HL-60 (cell line): ENCODE measurements at regions not wholly inside any gene's neighbourhood (a gene's known extent, or its start where the extent isn't known, plus 50 kb on each side); places are given as distances from the start of the nearest gene placed in this dataset.

Experiments used
- TF ChIP-seq, protein P1 (sequence below): IDR thresholded peaks from one replicate; pipeline ENCODE4 v1.5.1; 2011; ENCODE audit warnings: low read length, control low read depth, inconsistent platforms; ENCODE audit not compliant: insufficient read depth
- TF ChIP-seq, protein P2 (sequence below): IDR thresholded peaks from 2 replicates; pipeline ENCODE4 v1.6.1; 2012; ENCODE audit warnings: low read depth; ENCODE audit not compliant: insufficient replicate concordance

DNA sequence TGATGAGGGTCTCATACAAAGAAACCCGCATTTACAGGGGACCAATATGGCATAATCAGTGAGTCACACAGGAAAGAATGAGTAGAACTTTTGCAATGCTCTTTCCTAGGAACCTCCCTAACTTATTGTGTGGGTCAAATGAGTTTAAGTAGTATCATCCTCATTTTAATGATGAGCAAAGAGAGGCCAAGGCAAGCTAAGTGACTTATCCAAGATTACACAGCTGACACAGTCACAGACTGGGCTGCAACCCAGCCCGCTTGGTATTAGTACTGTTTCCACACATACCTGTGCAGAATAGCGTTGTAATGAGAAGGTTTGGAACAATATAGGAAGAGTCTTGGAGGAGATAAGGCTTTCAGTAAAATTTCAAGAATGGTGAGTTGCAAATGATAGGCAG, 91.0 kb upstream of the PPP1R2C start:
- TF ChIP-seq, protein P1, sequence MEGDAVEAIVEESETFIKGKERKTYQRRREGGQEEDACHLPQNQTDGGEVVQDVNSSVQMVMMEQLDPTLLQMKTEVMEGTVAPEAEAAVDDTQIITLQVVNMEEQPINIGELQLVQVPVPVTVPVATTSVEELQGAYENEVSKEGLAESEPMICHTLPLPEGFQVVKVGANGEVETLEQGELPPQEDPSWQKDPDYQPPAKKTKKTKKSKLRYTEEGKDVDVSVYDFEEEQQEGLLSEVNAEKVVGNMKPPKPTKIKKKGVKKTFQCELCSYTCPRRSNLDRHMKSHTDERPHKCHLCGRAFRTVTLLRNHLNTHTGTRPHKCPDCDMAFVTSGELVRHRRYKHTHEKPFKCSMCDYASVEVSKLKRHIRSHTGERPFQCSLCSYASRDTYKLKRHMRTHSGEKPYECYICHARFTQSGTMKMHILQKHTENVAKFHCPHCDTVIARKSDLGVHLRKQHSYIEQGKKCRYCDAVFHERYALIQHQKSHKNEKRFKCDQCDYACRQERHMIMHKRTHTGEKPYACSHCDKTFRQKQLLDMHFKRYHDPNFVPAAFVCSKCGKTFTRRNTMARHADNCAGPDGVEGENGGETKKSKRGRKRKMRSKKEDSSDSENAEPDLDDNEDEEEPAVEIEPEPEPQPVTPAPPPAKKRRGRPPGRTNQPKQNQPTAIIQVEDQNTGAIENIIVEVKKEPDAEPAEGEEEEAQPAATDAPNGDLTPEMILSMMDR, result no peak
- TF ChIP-seq, protein P2, sequence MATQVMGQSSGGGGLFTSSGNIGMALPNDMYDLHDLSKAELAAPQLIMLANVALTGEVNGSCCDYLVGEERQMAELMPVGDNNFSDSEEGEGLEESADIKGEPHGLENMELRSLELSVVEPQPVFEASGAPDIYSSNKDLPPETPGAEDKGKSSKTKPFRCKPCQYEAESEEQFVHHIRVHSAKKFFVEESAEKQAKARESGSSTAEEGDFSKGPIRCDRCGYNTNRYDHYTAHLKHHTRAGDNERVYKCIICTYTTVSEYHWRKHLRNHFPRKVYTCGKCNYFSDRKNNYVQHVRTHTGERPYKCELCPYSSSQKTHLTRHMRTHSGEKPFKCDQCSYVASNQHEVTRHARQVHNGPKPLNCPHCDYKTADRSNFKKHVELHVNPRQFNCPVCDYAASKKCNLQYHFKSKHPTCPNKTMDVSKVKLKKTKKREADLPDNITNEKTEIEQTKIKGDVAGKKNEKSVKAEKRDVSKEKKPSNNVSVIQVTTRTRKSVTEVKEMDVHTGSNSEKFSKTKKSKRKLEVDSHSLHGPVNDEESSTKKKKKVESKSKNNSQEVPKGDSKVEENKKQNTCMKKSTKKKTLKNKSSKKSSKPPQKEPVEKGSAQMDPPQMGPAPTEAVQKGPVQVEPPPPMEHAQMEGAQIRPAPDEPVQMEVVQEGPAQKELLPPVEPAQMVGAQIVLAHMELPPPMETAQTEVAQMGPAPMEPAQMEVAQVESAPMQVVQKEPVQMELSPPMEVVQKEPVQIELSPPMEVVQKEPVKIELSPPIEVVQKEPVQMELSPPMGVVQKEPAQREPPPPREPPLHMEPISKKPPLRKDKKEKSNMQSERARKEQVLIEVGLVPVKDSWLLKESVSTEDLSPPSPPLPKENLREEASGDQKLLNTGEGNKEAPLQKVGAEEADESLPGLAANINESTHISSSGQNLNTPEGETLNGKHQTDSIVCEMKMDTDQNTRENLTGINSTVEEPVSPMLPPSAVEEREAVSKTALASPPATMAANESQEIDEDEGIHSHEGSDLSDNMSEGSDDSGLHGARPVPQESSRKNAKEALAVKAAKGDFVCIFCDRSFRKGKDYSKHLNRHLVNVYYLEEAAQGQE, result no peak
